Neuronal stem cell (in vitro differentiated cells): ENCODE measurements at regions not wholly inside any gene's neighbourhood (a gene's known extent, or its start where the extent isn't known, plus 50 kb on each side); places are given as distances from the start of the nearest gene placed in this dataset.
"Not testable (repeated sequence)": the region's sequence is repeated elsewhere in the genome, so short reads cannot be mapped to it uniquely, and the experiment has no call there.

ENCODE experiments used
- DNase-seq: peaks from one replicate; pipeline ENCODE4 v3.0.0-alpha.2; 2013; ENCODE audit warnings: low spot score
- H2AFZ ChIP-seq: one replicate; pipeline ENCODE4 v1.6.1; 2013; ENCODE audit warnings: mild to moderate bottlenecking, low read length, inconsistent platforms
- H2AK5ac ChIP-seq: 2 replicates; pipeline ENCODE4 v1.6.1; 2013; ENCODE audit warnings: low read depth, mild to moderate bottlenecking, inconsistent platforms, low read length, moderate library complexity, mixed read lengths
- H2BK120ac ChIP-seq: 2 replicates; pipeline ENCODE4 v1.6.1; 2013; ENCODE audit warnings: low read depth, mild to moderate bottlenecking, inconsistent platforms, low read length, moderate library complexity, mixed read lengths
- H2BK12ac ChIP-seq: one replicate; pipeline ENCODE4 v1.6.1; 2013; ENCODE audit warnings: low read length, inconsistent platforms
- H2BK15ac ChIP-seq: 2 replicates; pipeline ENCODE4 v1.6.1; 2013; ENCODE audit warnings: mild to moderate bottlenecking, low read length, inconsistent platforms, mixed read lengths
- H2BK5ac ChIP-seq: one replicate; pipeline ENCODE4 v1.6.1; 2013; ENCODE audit warnings: inconsistent platforms, mild to moderate bottlenecking, low read length, moderate library complexity
- H3K14ac ChIP-seq: one replicate; pipeline ENCODE4 v1.6.1; 2013; ENCODE audit warnings: low read length, inconsistent platforms
- H3K18ac ChIP-seq: 2 replicates; pipeline ENCODE4 v1.6.1; 2013; ENCODE audit warnings: low read length, inconsistent platforms
- H3K23ac ChIP-seq: 2 replicates; pipeline ENCODE4 v1.6.1; 2013; ENCODE audit warnings: low read depth, mild to moderate bottlenecking, mixed read lengths, low read length, inconsistent platforms; ENCODE audit not compliant: poor library complexity
- H3K27ac ChIP-seq: replicated peaks from 3 replicates; pipeline ENCODE4 v1.5.1; 2013; ENCODE audit warnings: low read length, inconsistent platforms
- H3K27me3 ChIP-seq, 3 experiments: 2 replicates each; pipeline ENCODE4 v1.6.1; 2013; ENCODE audit warnings: low read length in 3 of 3, mild to moderate bottlenecking in 2 of 3, inconsistent platforms in 1 of 3, low read depth in 1 of 3, mixed read lengths in 1 of 3, moderate library complexity in 1 of 3; ENCODE audit not compliant: control insufficient read depth in 3 of 3, insufficient read depth in 3 of 3
- H3K36me3 ChIP-seq, 2 donors: replicated peaks in 1 of 2; 2 replicates each; pipeline ENCODE4 v1.6.1; 2013; ENCODE audit warnings: low read length in 2 of 2; ENCODE audit not compliant: control insufficient read depth in 2 of 2, insufficient read depth in 2 of 2
- H3K4ac ChIP-seq: 2 replicates; pipeline ENCODE4 v1.6.1; 2013; ENCODE audit warnings: inconsistent platforms, mild to moderate bottlenecking, low read length, moderate library complexity
- H3K4me1 ChIP-seq, 2 donors: 1 replicate in 1 of 2; 2 replicates in 1 of 2; pipeline ENCODE4 v1.6.1; 2013; ENCODE audit warnings: low read length in 2 of 2, low read depth in 1 of 2; ENCODE audit not compliant: control insufficient read depth in 2 of 2, insufficient read depth in 1 of 2
- H3K4me2 ChIP-seq: one replicate; pipeline ENCODE4 v1.6.1; 2013; ENCODE audit warnings: mild to moderate bottlenecking, low read length, inconsistent platforms; ENCODE audit not compliant: insufficient read depth, poor library complexity, severe bottlenecking
- H3K4me3 ChIP-seq, 2 donors: 2 replicates each; pipeline ENCODE4 v1.5.1; 2013; ENCODE audit warnings: low read length in 2 of 2, mild to moderate bottlenecking in 2 of 2, inconsistent platforms in 1 of 2, moderate library complexity in 1 of 2
- H3K79me1 ChIP-seq: one replicate; pipeline ENCODE4 v1.6.1; 2013; ENCODE audit warnings: low read depth, mild to moderate bottlenecking, inconsistent platforms, low read length, moderate library complexity
- H3K9ac ChIP-seq: one replicate; pipeline ENCODE4 v1.6.1; 2013; ENCODE audit warnings: mild to moderate bottlenecking, low read depth, low read length, inconsistent platforms; ENCODE audit not compliant: poor library complexity
- H3K9me3 ChIP-seq, 2 donors: replicated peaks in 1 of 2; 2 replicates each; pipeline versions ENCODE3 to v1.6.1; 2013; ENCODE audit warnings: low read length in 2 of 2, mild to moderate bottlenecking in 2 of 2, inconsistent platforms in 1 of 2, low read depth in 1 of 2, mixed read lengths in 1 of 2, moderate library complexity in 1 of 2; ENCODE audit not compliant: control insufficient read depth in 2 of 2, insufficient read depth in 1 of 2
- H4K8ac ChIP-seq: one replicate; pipeline ENCODE4 v1.6.1; 2013; ENCODE audit warnings: low read depth, mild to moderate bottlenecking, inconsistent platforms, low read length, moderate library complexity
- H4K91ac ChIP-seq: one replicate; pipeline ENCODE4 v1.6.1; 2013; ENCODE audit warnings: low read length, low read depth, mild to moderate bottlenecking, inconsistent platforms; ENCODE audit not compliant: poor library complexity
- WGBS, 2 donors: extraction: QIAGEN DNeasy Blood & Tissue Kit; methylation state at CpG; one replicate each; pipeline ENCODE4 v1.1.7; 2013; ENCODE audit warnings: missing lambda C conversion rate in 2 of 2, mixed read lengths in 1 of 2; ENCODE audit not compliant: insufficient read length in 2 of 2, insufficient replicate concordance in 1 of 2; ENCODE audit errors: extremely low coverage in 2 of 2; 5-methylcytosine and 5-hydroxymethylcytosine counted together

DNA sequence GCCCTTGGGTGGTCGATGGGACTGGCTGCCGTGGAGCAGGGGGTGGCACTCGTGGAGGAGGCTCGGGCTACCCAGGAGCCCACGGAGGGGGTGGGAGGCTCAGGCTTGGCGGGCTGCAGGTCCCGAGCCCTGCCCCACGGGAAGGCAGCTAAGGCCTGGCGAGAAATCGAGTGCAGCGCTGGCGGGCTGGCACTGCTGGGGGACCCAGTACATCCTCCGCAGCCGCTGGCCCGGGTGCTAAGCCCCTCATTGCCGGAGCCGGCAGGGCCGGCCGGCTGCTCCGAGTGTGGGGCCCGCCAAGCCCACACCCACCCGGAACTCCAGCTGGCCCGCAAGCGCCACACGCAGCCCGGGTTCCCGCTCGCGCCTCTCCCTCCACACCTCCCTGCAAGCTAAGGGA lies 435.6 kb downstream of the RWDD3 start:
- H3K9ac ChIP-seq, H2AK5ac ChIP-seq, H2BK15ac ChIP-seq, H3K27ac ChIP-seq, H3K79me1 ChIP-seq, H2AFZ ChIP-seq, H2BK120ac ChIP-seq, H3K4me1 ChIP-seq, DNase-seq, H3K4me2 ChIP-seq, H3K23ac ChIP-seq, H4K8ac ChIP-seq, H3K9me3 ChIP-seq, H3K14ac ChIP-seq, H3K4ac ChIP-seq, H3K18ac ChIP-seq, H2BK5ac ChIP-seq, H3K27me3 ChIP-seq, H2BK12ac ChIP-seq, H3K4me3 ChIP-seq, H3K36me3 ChIP-seq, H4K91ac ChIP-seq: not testable (repeated sequence)
- WGBS, 2 donors, result no CpG with 5 or more reads among the region's 29 CpGs

GRCh38 chr1:95671098-95671497 lies 437.1 kb downstream of the RWDD3 start:
- Histone ChIP-seq H2BK120ac (no peak overlapping the region), H4K8ac (no peak overlapping the region), H3K23ac (no peak overlapping the region), H3K27ac (no peak overlapping the region), H3K18ac (no peak overlapping the region), H2BK15ac (no peak overlapping the region), H2AFZ (no peak overlapping the region), H2BK12ac (no peak overlapping the region), H3K4me2 (no peak overlapping the region), H3K4ac (no peak overlapping the region), H3K79me1 (no peaks in the 10 kb centered on the region), H4K91ac (no peak overlapping the region), H3K4me3 (no peak overlapping the region), H3K27me3 (no peaks in the 10 kb centered on the region), H3K4me1 (no peaks in the 10 kb centered on the region), H2AK5ac (no peak overlapping the region), H3K9me3 (no peaks in the 10 kb centered on the region), H2BK5ac (no peak overlapping the region), H3K14ac (no peak overlapping the region), H3K36me3 (no peaks in the 10 kb centered on the region), H3K9ac (no peak overlapping the region)
- WGBS, 2 donors, result no CpG with 5 or more reads among the region's 1 CpG
- DNase-seq, result no peak

DNA sequence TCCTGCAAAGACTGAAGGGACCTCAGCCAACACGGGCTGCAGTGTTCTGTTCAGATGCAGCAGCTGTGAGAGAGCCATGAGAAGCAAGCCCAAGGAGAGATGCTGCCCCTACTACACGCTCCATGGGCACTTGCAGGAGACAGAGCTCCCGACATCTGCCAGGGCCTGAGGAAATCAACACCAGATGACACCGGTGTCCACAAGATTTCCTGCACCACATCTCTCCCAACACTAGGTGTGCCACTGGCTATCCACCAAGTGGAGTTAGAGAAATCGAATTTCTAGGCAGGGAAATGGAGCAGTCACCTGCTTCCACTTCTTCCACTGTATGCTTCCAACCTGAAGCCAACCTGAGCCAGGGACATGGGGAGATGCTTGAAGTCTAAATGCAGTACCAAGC lies 445.3 kb downstream of the RWDD3 start:
- H4K8ac ChIP-seq, result no peak overlapping the region
- H4K91ac ChIP-seq, result no peak overlapping the region
- no peaks in the 10 kb centered on the region for H3K36me3 ChIP-seq
- no peak overlapping the region for H3K4ac ChIP-seq
- no peak overlapping the region for H3K4me3 ChIP-seq
- H3K18ac ChIP-seq, result no peak overlapping the region
- H3K79me1 ChIP-seq, result no peaks in the 10 kb centered on the region
- no peak overlapping the region for H3K4me2 ChIP-seq
- H2AFZ ChIP-seq, result no peak overlapping the region
- H2AK5ac ChIP-seq, result no peak overlapping the region
- peaks cover 0 to 3% of the 10 kb centered on the region in 2 donors for H3K4me1 ChIP-seq
- H3K9me3 ChIP-seq, result no peaks in the 10 kb centered on the region
- no peak overlapping the region for H2BK15ac ChIP-seq
- H2BK5ac ChIP-seq, result no peak overlapping the region
- no peak overlapping the region for H2BK12ac ChIP-seq
- no peak overlapping the region for H3K23ac ChIP-seq
- DNase-seq, result no peak
- H3K14ac ChIP-seq, result no peak overlapping the region
- H3K27me3 ChIP-seq, result no peaks in the 10 kb centered on the region
- H3K27ac ChIP-seq, result no peak overlapping the region
- no peak overlapping the region for H3K9ac ChIP-seq
- no peak overlapping the region for H2BK120ac ChIP-seq
- no CpG with 5 or more reads among the region's 5 CpGs for WGBS, 2 donors

DNA sequence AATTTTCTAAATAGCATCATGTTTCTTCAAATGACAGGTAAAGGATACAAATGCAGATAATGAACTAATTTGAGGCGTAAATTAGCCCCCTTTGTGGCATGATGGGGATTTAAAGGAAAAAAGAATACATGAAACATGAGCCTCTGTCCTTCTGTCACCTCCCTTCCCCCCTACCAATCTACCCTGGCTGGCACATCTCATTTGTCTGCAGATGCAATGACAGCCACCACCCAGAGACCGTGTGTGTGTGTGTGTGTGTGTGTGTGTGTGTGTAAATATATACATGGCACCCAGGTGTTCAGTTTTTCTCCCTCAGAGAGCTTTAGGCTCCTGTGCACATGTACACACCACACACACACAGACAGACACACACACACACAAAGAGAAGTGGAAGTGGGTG lies 451.1 kb downstream of the RWDD3 start:
- Histone ChIP-seq H3K36me3 (no peaks in the 10 kb centered on the region), H2AFZ (no peak overlapping the region), H3K4ac (no peak overlapping the region), H3K14ac (no peak overlapping the region), H4K8ac (no peak overlapping the region), H3K27ac (no peak overlapping the region), H2AK5ac (no peak overlapping the region), H2BK12ac (no peak overlapping the region), H3K79me1 (no peaks in the 10 kb centered on the region), H2BK5ac (no peak overlapping the region), H2BK120ac (no peak overlapping the region), H2BK15ac (no peak overlapping the region), H3K27me3 (no peaks in the 10 kb centered on the region), H4K91ac (no peak overlapping the region), H3K4me1 (peaks cover 0 to 3% of the 10 kb centered on the region in 2 donors), H3K9me3 (no peaks in the 10 kb centered on the region), H3K23ac (no peak overlapping the region), H3K18ac (no peak overlapping the region), H3K4me3 (no peak overlapping the region), H3K9ac (no peak overlapping the region), H3K4me2 (no peak overlapping the region)
- no peak for DNase-seq
- WGBS, 2 donors, result no CpG with 5 or more reads among the region's 2 CpGs
